22Rv1 (cell line): ENCODE measurements at regions not wholly inside any gene's neighbourhood (a gene's known extent, or its start where the extent isn't known, plus 50 kb on each side); places are given as distances from the start of the nearest gene placed in this dataset.

ENCODE experiments used
- CTCF ChIP-seq: fragments of 450-650 bp; IDR thresholded peaks from 2 replicates; pipeline ENCODE4 v1.5.1; 2017; ENCODE audit warnings: mild to moderate bottlenecking
- ZFX ChIP-seq: fragments of 450-650 bp; IDR thresholded peaks from 2 replicates; pipeline ENCODE4 v1.6.1; 2017; ENCODE audit warnings: antibody characterized with exemption, borderline replicate concordance

GRCh38 chr9:95754533-95755420 lies 120.7 kb upstream of the ERCC6L2 start:
- TF ChIP-seq CTCF: no peak
- no peak for TF ChIP-seq ZFX
